Kidney epithelial cell (primary cell): ENCODE measurements at regions not wholly inside any gene's neighbourhood (a gene's known extent, or its start where the extent isn't known, plus 50 kb on each side); places are given as distances from the start of the nearest gene placed in this dataset.

Experiments used
- DNase-seq: peaks from one replicate; pipeline ENCODE4 v3.0.0-alpha.2; 2010; ENCODE audit warnings: low read depth
- H3K27me3 ChIP-seq: 2 replicates; pipeline ENCODE4 v1.6.0; 2011; ENCODE audit warnings: low read length; ENCODE audit not compliant: control insufficient read depth, insufficient read depth
- H3K36me3 ChIP-seq: 2 replicates; pipeline ENCODE4 v1.5.1; 2011; ENCODE audit warnings: low read length; ENCODE audit not compliant: control insufficient read depth, insufficient read depth
- H3K4me3 ChIP-seq: 2 replicates; pipeline ENCODE4 v1.5.1; 2011; ENCODE audit warnings: low read depth, mild to moderate bottlenecking, control low read depth, low read length
- CTCF ChIP-seq: IDR thresholded peaks from 2 replicates; pipeline ENCODE4 v1.5.1; 2011; ENCODE audit warnings: mild to moderate bottlenecking, moderate library complexity, low read length, control low read depth, inconsistent platforms; ENCODE audit not compliant: insufficient read depth, poor library complexity, severe bottlenecking

- H3K27me3 ChIP-seq, result no peaks in the 10 kb centered on the region
- H3K4me3 ChIP-seq, result no peak overlapping the region
- no peak for DNase-seq
- H3K36me3 ChIP-seq, result no peaks in the 10 kb centered on the region
- no peak for TF ChIP-seq CTCF
Measured at GRCh38 chr3:103813955-103814354, 1379.1 kb downstream of the ZPLD1 start.

DNA sequence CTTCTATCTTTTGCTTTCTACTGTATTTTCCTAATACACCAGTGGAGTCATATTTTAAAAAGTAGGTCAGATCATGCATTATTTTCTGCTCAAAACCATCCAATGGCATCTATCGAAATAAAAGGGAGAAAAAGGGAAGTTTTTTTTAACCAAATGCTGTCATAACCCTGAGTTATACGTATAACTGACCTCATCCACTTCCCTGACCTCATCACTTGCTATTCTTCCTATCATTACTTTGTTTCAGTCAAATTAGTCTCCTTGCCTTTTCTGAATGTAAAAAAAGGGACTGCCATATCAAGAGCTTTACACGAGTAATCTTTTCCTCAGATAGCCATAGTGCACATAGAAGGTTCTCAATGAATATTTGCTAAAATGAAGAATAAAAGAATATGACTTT is 1383.6 kb downstream of the ZPLD1 start:
- DNase-seq, result no peak
- no peaks in the 10 kb centered on the region for H3K36me3 ChIP-seq
- TF ChIP-seq CTCF, result no peak
- H3K4me3 ChIP-seq, result no peak overlapping the region
- H3K27me3 ChIP-seq, result no peaks in the 10 kb centered on the region

DNA sequence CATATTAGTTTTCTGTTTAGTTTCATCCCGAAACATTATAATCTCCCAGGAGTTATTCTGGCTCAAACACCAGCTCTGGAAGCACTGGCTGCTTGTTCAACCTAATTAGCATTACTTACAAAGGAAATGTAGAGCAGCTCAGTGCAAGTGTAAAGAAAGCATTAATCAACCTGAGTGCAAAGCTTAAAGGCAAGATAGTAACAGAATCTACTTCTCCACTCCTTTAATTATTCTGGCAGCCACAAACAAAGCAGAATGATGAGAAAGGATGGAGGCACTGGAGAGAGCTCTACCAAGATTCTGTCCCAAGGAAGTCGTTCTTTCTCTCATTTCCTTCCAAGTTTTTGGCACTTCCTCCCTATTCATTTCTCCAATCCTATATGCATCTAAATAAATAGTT is 1384.0 kb downstream of the ZPLD1 start:
- Histone ChIP-seq H3K4me3 (no peak overlapping the region), H3K36me3 (no peaks in the 10 kb centered on the region), H3K27me3 (no peaks in the 10 kb centered on the region)
- DNase-seq, result no peak
- TF ChIP-seq CTCF, result no peak

GRCh38 chr3:103825586-103825985 is 1390.8 kb downstream of the ZPLD1 start:
- H3K36me3 ChIP-seq, result no peaks in the 10 kb centered on the region
- no peaks in the 10 kb centered on the region for H3K27me3 ChIP-seq
- no peak for DNase-seq
- no peak for TF ChIP-seq CTCF
- H3K4me3 ChIP-seq, result no peak overlapping the region

DNA sequence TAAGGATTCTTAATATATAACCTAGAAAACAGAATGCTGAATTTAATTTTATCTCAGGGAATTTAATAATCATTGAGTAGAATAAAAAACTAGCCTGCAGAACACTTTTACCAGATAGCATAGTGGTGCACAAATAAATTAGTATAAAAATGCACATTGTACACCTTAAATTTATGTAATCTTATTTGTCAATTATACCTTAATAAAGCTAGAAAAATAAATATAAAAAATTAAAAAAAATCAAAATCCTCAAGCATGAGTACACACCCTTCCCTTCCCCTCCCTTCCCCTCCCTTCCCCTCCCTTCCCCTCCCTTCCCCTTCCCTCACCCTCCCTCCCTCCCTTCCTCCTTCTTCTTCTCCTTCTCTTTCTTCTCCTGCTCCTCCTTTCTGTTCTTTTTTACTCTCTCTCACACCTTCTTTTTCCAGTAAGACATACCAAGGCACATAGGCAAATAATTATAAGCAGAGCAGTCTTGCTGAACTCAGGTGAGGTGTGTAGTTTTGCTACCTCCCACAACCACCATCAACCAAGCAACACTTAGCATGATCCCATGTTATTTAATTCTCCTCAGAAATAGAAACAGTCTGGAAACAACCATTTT is 1395.0 kb downstream of the ZPLD1 start:
- Histone ChIP-seq H3K36me3 (no peaks in the 10 kb centered on the region), H3K4me3 (no peak overlapping the region), H3K27me3 (no peaks in the 10 kb centered on the region)
- TF ChIP-seq CTCF, result no peak
- no peak for DNase-seq

GRCh38 chr3:103847081-103848062 is 1412.6 kb downstream of the ZPLD1 start:
- Histone ChIP-seq H3K4me3 (no peak overlapping the region), H3K27me3 (no peaks in the 10 kb centered on the region), H3K36me3 (no peaks in the 10 kb centered on the region)
- no peak for DNase-seq
- no peak for TF ChIP-seq CTCF
